CD14-positive monocyte (primary cell): ENCODE measurements at regions not wholly inside any gene's neighbourhood (a gene's known extent, or its start where the extent isn't known, plus 50 kb on each side); places are given as distances from the start of the nearest gene placed in this dataset.

ENCODE experiments used
- DNase-seq, 3 donors: peaks; one replicate each; pipeline ENCODE4 v3.0.0-alpha.2; 2011 to 2022
- H2AFZ ChIP-seq: 2 replicates; pipeline ENCODE4 v1.6.0; 2012; ENCODE audit warnings: mild to moderate bottlenecking, low read depth, low read length, inconsistent platforms; ENCODE audit not compliant: insufficient read depth, poor library complexity, severe bottlenecking
- H3K27ac ChIP-seq, 2 donors: 1 replicate in 1 of 2; 2 replicates in 1 of 2; pipeline ENCODE4 v1.5.1; 2012 to 2013; ENCODE audit warnings: low read length in 2 of 2, control low read depth in 1 of 2, inconsistent platforms in 1 of 2, low read depth in 1 of 2, mild to moderate bottlenecking in 1 of 2
- H3K27me3 ChIP-seq, 2 donors: one replicate each; pipeline versions ENCODE4 v1.6.0 to v1.6.1; 2011 to 2013; ENCODE audit warnings: low read length in 2 of 2; ENCODE audit not compliant: control insufficient read depth in 2 of 2, insufficient read depth in 2 of 2
- H3K36me3 ChIP-seq, 2 donors: replicated peaks in 1 of 2; 1 replicate in 1 of 2; 2 replicates in 1 of 2; pipeline versions ENCODE4 v1.5.1 to v1.6.1; 2012 to 2013; ENCODE audit warnings: low read length in 2 of 2, control low read depth in 1 of 2, inconsistent platforms in 1 of 2, mild to moderate bottlenecking in 1 of 2; ENCODE audit not compliant: insufficient read depth in 2 of 2, control insufficient read depth in 1 of 2
- H3K4me1 ChIP-seq, 2 donors: 1 replicate in 1 of 2; 2 replicates in 1 of 2; pipeline versions ENCODE4 v1.5.1 to v1.6.1; 2012 to 2013; ENCODE audit warnings: low read length in 2 of 2, control low read depth in 1 of 2, inconsistent platforms in 1 of 2, mild to moderate bottlenecking in 1 of 2, moderate library complexity in 1 of 2; ENCODE audit not compliant: insufficient read depth in 2 of 2, control insufficient read depth in 1 of 2
- H3K4me2 ChIP-seq: replicated peaks from 2 replicates; pipeline ENCODE3; 2012; ENCODE audit warnings: low read length, moderate library complexity, mild to moderate bottlenecking; ENCODE audit not compliant: poor library complexity, severe bottlenecking; ENCODE audit errors: extremely low read depth
- H3K4me3 ChIP-seq, 3 experiments: fragments of 200-600 bp in 1 of 3; sonication (generic) in 1 of 3; replicated peaks in 1 of 3; 1 replicate in 2 of 3; 2 replicates in 1 of 3; pipeline ENCODE4 v1.5.1; 2011 to 2013; ENCODE audit warnings: low read length in 3 of 3, mild to moderate bottlenecking in 3 of 3, control low read depth in 2 of 3, low read depth in 2 of 3, inconsistent platforms in 1 of 3, moderate library complexity in 1 of 3
- H3K79me2 ChIP-seq: 2 replicates; pipeline ENCODE4 v1.6.0; 2012; ENCODE audit warnings: mild to moderate bottlenecking, control low read depth, inconsistent platforms, low read length, moderate library complexity; ENCODE audit not compliant: insufficient read depth
- H3K9ac ChIP-seq: 2 replicates; pipeline ENCODE4 v1.6.0; 2017; ENCODE audit warnings: low read length, mild to moderate bottlenecking; ENCODE audit not compliant: insufficient read depth, poor library complexity, severe bottlenecking
- H3K9me3 ChIP-seq, 2 donors: replicated peaks in 1 of 2; 1 replicate in 1 of 2; 2 replicates in 1 of 2; pipeline versions ENCODE4 v1.5.1 to v1.6.1; 2012 to 2013; ENCODE audit warnings: low read length in 2 of 2, control low read depth in 1 of 2; ENCODE audit not compliant: control insufficient read depth in 1 of 2, insufficient read depth in 1 of 2
- H4K20me1 ChIP-seq: 2 replicates; pipeline ENCODE4 v1.6.0; 2012; ENCODE audit warnings: mild to moderate bottlenecking, low read length, control low read depth, moderate library complexity; ENCODE audit not compliant: insufficient read depth
- H3K27ac Mint-ChIP-seq, 7 donors: one replicate each; pipeline ENCODE4 v1.8.0; 2020; ENCODE audit warnings: mild to moderate bottlenecking in 7 of 7, mixed read lengths in 7 of 7, moderate library complexity in 6 of 7, inconsistent platforms in 2 of 7
- H3K27me3 Mint-ChIP-seq, 3 donors: one replicate each; pipeline ENCODE4 v1.8.0; 2021 to 2022; ENCODE audit warnings: low read depth in 3 of 3, mild to moderate bottlenecking in 3 of 3, mixed read lengths in 3 of 3, moderate library complexity in 3 of 3, inconsistent platforms in 1 of 3
- H3K36me3 Mint-ChIP-seq, 2 donors: one replicate each; pipeline ENCODE4 v1.8.0; 2020; ENCODE audit warnings: mixed read lengths in 2 of 2, inconsistent platforms in 1 of 2, mild to moderate bottlenecking in 1 of 2
- H3K4me1 Mint-ChIP-seq: one replicate; pipeline ENCODE4 v1.8.0; 2020; ENCODE audit warnings: mild to moderate bottlenecking, mixed read lengths
- H3K4me3 Mint-ChIP-seq, 2 donors: one replicate each; pipeline ENCODE4 v1.8.0; 2020; ENCODE audit warnings: mild to moderate bottlenecking in 2 of 2, mixed read lengths in 2 of 2, moderate library complexity in 1 of 2
- H3K9me3 Mint-ChIP-seq, 7 donors: one replicate each; pipeline ENCODE4 v1.8.0; 2020 to 2022; ENCODE audit warnings: mixed read lengths in 7 of 7, mild to moderate bottlenecking in 6 of 7, moderate library complexity in 6 of 7, inconsistent platforms in 2 of 7
- WGBS: methylation state at CpG from one replicate; pipeline ENCODE4 v1.1.5; 2013; ENCODE audit warnings: missing lambda C conversion rate; ENCODE audit not compliant: insufficient coverage; 5-methylcytosine and 5-hydroxymethylcytosine counted together
- intact Hi-C, 2 donors: fragments of 100-400 bp; cut with micrococcal nuclease; formaldehyde crosslinking; loops; one replicate each; pipeline versions ENCODE4 v1.15.0 to v1.15.1; 2023
- TF ChIP-seq, protein P1 (sequence below): fragments of 200-600 bp; IDR thresholded peaks from one replicate; pipeline ENCODE4 v1.8.0; 2022; ENCODE audit warnings: antibody characterized with exemption, mild to moderate bottlenecking

GRCh38 chr1:244974550-244974949 is 110.2 kb upstream of the HNRNPU start:
- no peaks in the 10 kb centered on the region for H3K9me3 ChIP-seq
- Mint-ChIP-seq H3K27me3 (no peaks in the 10 kb centered on the region), H3K27ac (peak overlapping the region in 1 of 7 donors; percentile 32), H3K4me3 (no peak overlapping the region), H3K4me1 (peaks cover 6% of the 10 kb centered on the region), H3K36me3 (no peaks in the 10 kb centered on the region), H3K9me3 (peaks cover 0 to 3% (median 0%) of the 10 kb centered on the region in 7 donors)
- TF ChIP-seq, protein P1, sequence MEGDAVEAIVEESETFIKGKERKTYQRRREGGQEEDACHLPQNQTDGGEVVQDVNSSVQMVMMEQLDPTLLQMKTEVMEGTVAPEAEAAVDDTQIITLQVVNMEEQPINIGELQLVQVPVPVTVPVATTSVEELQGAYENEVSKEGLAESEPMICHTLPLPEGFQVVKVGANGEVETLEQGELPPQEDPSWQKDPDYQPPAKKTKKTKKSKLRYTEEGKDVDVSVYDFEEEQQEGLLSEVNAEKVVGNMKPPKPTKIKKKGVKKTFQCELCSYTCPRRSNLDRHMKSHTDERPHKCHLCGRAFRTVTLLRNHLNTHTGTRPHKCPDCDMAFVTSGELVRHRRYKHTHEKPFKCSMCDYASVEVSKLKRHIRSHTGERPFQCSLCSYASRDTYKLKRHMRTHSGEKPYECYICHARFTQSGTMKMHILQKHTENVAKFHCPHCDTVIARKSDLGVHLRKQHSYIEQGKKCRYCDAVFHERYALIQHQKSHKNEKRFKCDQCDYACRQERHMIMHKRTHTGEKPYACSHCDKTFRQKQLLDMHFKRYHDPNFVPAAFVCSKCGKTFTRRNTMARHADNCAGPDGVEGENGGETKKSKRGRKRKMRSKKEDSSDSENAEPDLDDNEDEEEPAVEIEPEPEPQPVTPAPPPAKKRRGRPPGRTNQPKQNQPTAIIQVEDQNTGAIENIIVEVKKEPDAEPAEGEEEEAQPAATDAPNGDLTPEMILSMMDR: no peak
- WGBS: 100% methylated on average over 2 of the region's 8 CpGs
- DNase-seq: no peak
- H3K4me3 ChIP-seq: no peak overlapping the region
- intact Hi-C loops: loop anchor here (10.0 kb wide), 3 partner anchors 60 to 140 kb away; partner anchors contain the start of gene COX20 (in 1 of the 2)
- H3K4me2 ChIP-seq: no peak overlapping the region
- peaks cover 9% of the 10 kb centered on the region for H3K79me2 ChIP-seq
- H3K27me3 ChIP-seq: no peaks in the 10 kb centered on the region
- H4K20me1 ChIP-seq: no peaks in the 10 kb centered on the region
- H3K4me1 ChIP-seq: peaks cover 3 to 7% of the 10 kb centered on the region in 2 donors
- no peaks in the 10 kb centered on the region for H3K36me3 ChIP-seq
- no peak overlapping the region for H2AFZ ChIP-seq
- H3K27ac ChIP-seq: no peak overlapping the region
- no peak overlapping the region for H3K9ac ChIP-seq

GRCh38 chr1:244974106-244974505 is 109.8 kb upstream of the HNRNPU start:
- Histone ChIP-seq H3K9me3 (no peaks in the 10 kb centered on the region), H3K4me2 (no peak overlapping the region), H3K27ac (no peak overlapping the region), H3K79me2 (peaks cover 9% of the 10 kb centered on the region), H3K27me3 (no peaks in the 10 kb centered on the region), H3K4me3 (no peak overlapping the region), H2AFZ (no peak overlapping the region), H4K20me1 (no peaks in the 10 kb centered on the region), H3K9ac (no peak overlapping the region), H3K4me1 (peaks cover 3 to 10% of the 10 kb centered on the region in 2 donors), H3K36me3 (no peaks in the 10 kb centered on the region)
- no peak overlapping the region for H3K27ac Mint-ChIP-seq
- peaks cover 0 to 3% (median 0%) of the 10 kb centered on the region in 7 donors for H3K9me3 Mint-ChIP-seq
- DNase-seq: no peak
- intact Hi-C loops: loop anchor here (10.0 kb wide), 3 partner anchors 61 to 139 kb away; partner anchors contain the start of gene COX20 (in 1 of the 2)
- TF ChIP-seq, protein P1: no peak
- no peak overlapping the region for H3K4me3 Mint-ChIP-seq
- H3K36me3 Mint-ChIP-seq: no peaks in the 10 kb centered on the region
- H3K4me1 Mint-ChIP-seq: peaks cover 6% of the 10 kb centered on the region
- no peaks in the 10 kb centered on the region for H3K27me3 Mint-ChIP-seq
- WGBS: no CpG with 5 or more reads among the region's 2 CpGs
